GM12878 (cell line): ENCODE measurements at regions not wholly inside any gene's neighbourhood (a gene's known extent, or its start where the extent isn't known, plus 50 kb on each side); places are given as distances from the start of the nearest gene placed in this dataset.

ENCODE experiments used
- ATAC-seq: fragments of 200-7000 bp; cut with Tn5 transposase; 3 replicates; pipeline ENCODE4 v1.9.1; 2020; ENCODE audit warnings: mild to moderate bottlenecking, moderate library complexity
- BruUV-seq: library from RNA; stranded (reverse); fragments of 400-500 nt; replicated peaks from 2 replicates; lab custom pipeline; 2021; lab: Mats Ljungman, UMichigan
- CTCF ChIA-PET: fragments of 300-600 bp; sonication (Branson Sonifier 250); formaldehyde crosslinking; extraction: SDS; loops from one replicate; lab custom pipeline; 2021; ENCODE audit warnings: inconsistent platforms; lab: Yijun Ruan, JAX
- POLR2A ChIA-PET: fragments of 350-600 bp; formaldehyde crosslinking; extraction: SDS; loops from one replicate; lab custom pipeline; 2021; ENCODE audit warnings: inconsistent platforms; lab: Charles Lee
- RAD21 ChIA-PET: fragments of 300-600 bp; sonication (Branson Sonifier 250); formaldehyde crosslinking; loops from one replicate; lab custom pipeline; 2023; ENCODE audit warnings: antibody characterized with exemption; ENCODE audit not compliant: unreplicated experiment; lab: Charles Lee
- SMC1A ChIA-PET: fragments of 300-600 bp; sonication (Branson Sonifier 250); formaldehyde crosslinking; loops from one replicate; lab custom pipeline; 2023; ENCODE audit not compliant: unreplicated experiment, uncharacterized antibody; lab: Charles Lee
- DNase-seq: peaks from one replicate; pipeline ENCODE4 v3.0.0-alpha.2; 2011; ENCODE audit warnings: low read depth, low spot score
- FAIRE-seq: peaks from 3 replicates; lab custom pipeline; 2011; peaks lifted over from hg19 to GRCh38; lab: Jason Lieb, UNC
- H2AFZ ChIP-seq: 2 replicates; pipeline ENCODE4 v1.6.0; 2011; ENCODE audit warnings: low read depth, low read length, control low read depth; ENCODE audit not compliant: control insufficient read depth
- H3K27ac ChIP-seq: 2 replicates; pipeline ENCODE4 v1.5.1; 2011; ENCODE audit warnings: control low read depth; ENCODE audit not compliant: control insufficient read depth, insufficient read depth
- H3K27me3 ChIP-seq, 2 experiments: replicated peaks in 1 of 2; 2 replicates each; pipeline versions ENCODE4 v1.6.0 to v1.6.1; 2011; ENCODE audit warnings: low read length in 1 of 2; ENCODE audit not compliant: control insufficient read depth in 2 of 2, insufficient read depth in 2 of 2
- H3K36me3 ChIP-seq, 2 experiments: 2 replicates each; pipeline ENCODE4 v1.5.1; 2011; ENCODE audit warnings: low read length in 1 of 2; ENCODE audit not compliant: control insufficient read depth in 2 of 2, insufficient read depth in 2 of 2
- H3K4me1 ChIP-seq: 2 replicates; pipeline ENCODE4 v1.6.1; 2011; ENCODE audit warnings: mild to moderate bottlenecking, low read length, moderate library complexity, mixed read lengths; ENCODE audit not compliant: control insufficient read depth, insufficient read depth
- H3K4me2 ChIP-seq: 2 replicates; pipeline ENCODE4 v1.6.0; 2011; ENCODE audit warnings: control low read depth; ENCODE audit not compliant: control insufficient read depth, insufficient read depth
- H3K4me3 ChIP-seq: fragments of 200-600 bp; sonication (generic); 2 replicates; pipeline ENCODE4 v1.5.1; 2016
- H3K79me2 ChIP-seq: 2 replicates; pipeline ENCODE4 v1.6.0; 2011; ENCODE audit warnings: low read length; ENCODE audit not compliant: control insufficient read depth, insufficient read depth
- H3K9ac ChIP-seq: 2 replicates; pipeline ENCODE4 v1.8.0; 2011; ENCODE audit warnings: low read length, control low read depth, mixed read lengths; ENCODE audit not compliant: control insufficient read depth, insufficient read depth
- H3K9me3 ChIP-seq: replicated peaks from 3 replicates; pipeline ENCODE4 v1.5.1; 2011; ENCODE audit warnings: mild to moderate bottlenecking, low read length; ENCODE audit not compliant: control insufficient read depth, insufficient read depth
- H4K20me1 ChIP-seq: 2 replicates; pipeline ENCODE4 v1.6.0; 2011; ENCODE audit not compliant: control insufficient read depth, insufficient read depth
- ATF2 ChIP-seq: IDR thresholded peaks from 2 replicates; pipeline ENCODE4 v1.6.1; 2012; ENCODE audit warnings: low read length, inconsistent platforms
- BCL3 ChIP-seq: IDR thresholded peaks from 2 replicates; pipeline ENCODE4 v1.6.1; 2011; ENCODE audit warnings: borderline replicate concordance, low read depth, mild to moderate bottlenecking, moderate library complexity, low read length; ENCODE audit not compliant: insufficient read depth, poor library complexity, severe bottlenecking
- EGR1 ChIP-seq, 2 experiments: IDR thresholded peaks; 1 replicate in 1 of 2; 2 replicates in 1 of 2; pipeline ENCODE4 v1.6.1; 2011 to 2012; ENCODE audit warnings: low read depth in 2 of 2, low read length in 2 of 2, borderline replicate concordance in 1 of 2, mild to moderate bottlenecking in 1 of 2, moderate library complexity in 1 of 2
- IRF5 ChIP-seq: fragments of 450-650 bp; IDR thresholded peaks from 2 replicates; pipeline ENCODE4 v1.6.1; 2017; ENCODE audit warnings: borderline replicate concordance
- MTA2 ChIP-seq: fragments of 450-650 bp; IDR thresholded peaks from 2 replicates; pipeline ENCODE4 v1.6.1; 2016; ENCODE audit warnings: low read depth, mild to moderate bottlenecking, moderate library complexity
- NFYB ChIP-seq: IDR thresholded peaks from 2 replicates; pipeline ENCODE4 v1.6.1; 2011; ENCODE audit warnings: low read depth, mild to moderate bottlenecking, low read length, improper control_type of control experiment, moderate library complexity; ENCODE audit not compliant: insufficient read depth
- NR2C1 ChIP-seq: fragments of 450-650 bp; IDR thresholded peaks from 2 replicates; pipeline ENCODE4 v1.6.1; 2017; ENCODE audit warnings: antibody characterized with exemption, mild to moderate bottlenecking, moderate library complexity
- NR2C2 ChIP-seq: IDR thresholded peaks from 2 replicates; pipeline ENCODE4 v1.6.1; 2011; ENCODE audit warnings: borderline replicate concordance, low read depth; ENCODE audit not compliant: control insufficient read depth, insufficient read length
- RAD21 ChIP-seq: IDR thresholded peaks from 2 replicates; pipeline ENCODE4 v1.6.1; 2011; ENCODE audit warnings: mild to moderate bottlenecking, low read depth, low read length, moderate library complexity; ENCODE audit not compliant: insufficient read depth
- ZNF622 ChIP-seq: fragments of 450-650 bp; IDR thresholded peaks from 2 replicates; pipeline ENCODE4 v1.6.1; 2017; ENCODE audit warnings: mild to moderate bottlenecking, inconsistent platforms
- WGBS: methylation state at CpG from one replicate; pipeline ENCODE4 v1.1.6; 2016; ENCODE audit warnings: low lambda C conversion rate; ENCODE audit not compliant: insufficient replicate concordance, insufficient coverage; ENCODE audit errors: missing lambda C conversion rate; 5-methylcytosine and 5-hydroxymethylcytosine counted together
- in situ Hi-C: fragments of 300-500 bp; cut with MboI; formaldehyde crosslinking; loops from 9 replicates; pipeline ENCODE4 v1.14.3; 2018; ENCODE audit warnings: mixed read lengths
- intact Hi-C: fragments of 100-400 bp; cut with micrococcal nuclease; formaldehyde crosslinking; loops from one replicate; pipeline ENCODE4 v1.14.2; 2022; ENCODE audit not compliant: unreplicated experiment

GRCh38 chr5:112630246-112631009 is 107.3 kb upstream of the APC start:
- H3K27ac ChIP-seq, result no peak overlapping the region
- CTCF ChIA-PET, result no interaction called here
- peaks cover 0 to 2% of the 10 kb centered on the region in 2 experiments; a peak in 1 of 4 replicates for H3K27me3 ChIP-seq
- FAIRE-seq, result no peak
- H2AFZ ChIP-seq, result no peak overlapping the region
- no TSS peak for BruUV-seq
- no peaks in the 10 kb centered on the region for H4K20me1 ChIP-seq
- no peaks in the 10 kb centered on the region for H3K79me2 ChIP-seq
- TF ChIP-seq ATF2, result no peak
- no peak for TF ChIP-seq BCL3
- TF ChIP-seq MTA2, result no peak
- no peak for TF ChIP-seq NR2C1
- no peak for TF ChIP-seq EGR1 (IDR thresholded peaks at IDR 0.05; ENCODE audit: borderline replicate concordance in 1 of 2, low read depth in 2 of 2, low read length in 2 of 2)
- TF ChIP-seq IRF5, result no peak
- TF ChIP-seq RAD21, result no peak
- no peak for TF ChIP-seq NFYB
- TF ChIP-seq ZNF622, result no peak
- TF ChIP-seq NR2C2, result no peak
- TF ChIP-seq, all 136 proteins: peak for 0
- Histone ChIP-seq H3K36me3 (no peaks in the 10 kb centered on the region), H3K9me3 (no peaks in the 10 kb centered on the region; the same call in 1 of the 3 replicates), H3K9ac (no peak overlapping the region), H3K4me1 (no peaks in the 10 kb centered on the region), H3K4me3 (no peak overlapping the region), H3K4me2 (no peak overlapping the region)
- ChIA-PET SMC1A (interaction anchor here (0.6 kb wide), 1 partner anchor 127 kb away, joined by 3 read pairs; no protein-coding TSS in a partner anchor), POLR2A (no interaction called here), RAD21 (no interaction called here)
- DNase-seq, result no peak
- in situ Hi-C loops (no loop called here), intact Hi-C loops (no loop called here)
- no peak for ATAC-seq
- 6% methylated on average over 3 of the region's 3 CpGs for WGBS
